ENCODE measurements at regions not wholly inside any gene's neighbourhood (a gene's known extent, or its start where the extent isn't known, plus 50 kb on each side); places are given as distances from the start of the nearest gene placed in this dataset.

DNA sequence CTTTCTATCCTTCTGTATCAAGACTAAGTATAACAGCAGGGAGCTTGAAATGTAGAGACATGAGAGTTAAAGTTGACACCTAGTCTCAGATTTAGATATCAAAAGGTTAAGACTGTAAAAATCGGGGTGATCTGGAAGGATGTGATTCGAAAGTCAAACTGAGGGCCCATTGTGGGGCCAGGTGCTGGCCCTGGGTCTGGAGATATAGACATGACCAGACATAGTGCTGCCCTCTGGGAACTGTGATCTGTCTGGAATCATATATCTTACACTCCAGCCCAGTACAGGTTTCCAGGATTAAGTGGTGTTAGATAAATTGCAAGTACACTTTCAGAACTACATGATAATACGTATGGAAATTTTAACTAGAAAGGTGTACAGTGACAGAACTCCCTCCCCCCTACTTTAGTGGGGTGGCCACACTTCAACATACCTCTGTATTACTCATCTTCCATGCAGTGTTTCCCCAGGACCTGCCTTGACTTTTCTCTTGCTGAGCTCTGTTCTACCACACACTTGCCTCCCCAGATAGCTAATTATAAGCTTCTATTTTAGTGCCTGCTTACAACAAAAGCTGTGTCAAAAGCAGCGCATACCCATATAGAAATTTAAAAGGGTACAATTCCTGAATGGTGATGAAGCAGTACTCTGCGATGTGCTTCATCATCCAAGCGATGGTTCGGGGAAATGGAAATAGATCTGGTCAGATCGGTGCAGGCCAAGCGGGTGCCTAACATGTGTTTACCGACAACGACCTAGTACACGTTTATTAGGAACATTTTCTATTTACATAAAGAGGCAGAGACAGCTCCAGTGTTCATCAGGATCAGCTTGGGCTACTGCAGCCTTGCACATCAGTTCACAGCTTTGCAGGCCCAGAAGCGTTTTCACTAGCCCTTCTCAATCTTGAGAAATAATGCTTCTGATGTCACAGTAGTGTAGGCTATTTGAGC is 68.7 kb downstream of the ARF6 start:
- TF ChIP-seq, protein P1, sequence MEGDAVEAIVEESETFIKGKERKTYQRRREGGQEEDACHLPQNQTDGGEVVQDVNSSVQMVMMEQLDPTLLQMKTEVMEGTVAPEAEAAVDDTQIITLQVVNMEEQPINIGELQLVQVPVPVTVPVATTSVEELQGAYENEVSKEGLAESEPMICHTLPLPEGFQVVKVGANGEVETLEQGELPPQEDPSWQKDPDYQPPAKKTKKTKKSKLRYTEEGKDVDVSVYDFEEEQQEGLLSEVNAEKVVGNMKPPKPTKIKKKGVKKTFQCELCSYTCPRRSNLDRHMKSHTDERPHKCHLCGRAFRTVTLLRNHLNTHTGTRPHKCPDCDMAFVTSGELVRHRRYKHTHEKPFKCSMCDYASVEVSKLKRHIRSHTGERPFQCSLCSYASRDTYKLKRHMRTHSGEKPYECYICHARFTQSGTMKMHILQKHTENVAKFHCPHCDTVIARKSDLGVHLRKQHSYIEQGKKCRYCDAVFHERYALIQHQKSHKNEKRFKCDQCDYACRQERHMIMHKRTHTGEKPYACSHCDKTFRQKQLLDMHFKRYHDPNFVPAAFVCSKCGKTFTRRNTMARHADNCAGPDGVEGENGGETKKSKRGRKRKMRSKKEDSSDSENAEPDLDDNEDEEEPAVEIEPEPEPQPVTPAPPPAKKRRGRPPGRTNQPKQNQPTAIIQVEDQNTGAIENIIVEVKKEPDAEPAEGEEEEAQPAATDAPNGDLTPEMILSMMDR (IDR thresholded peaks at IDR 0.05 in 2 of 3, conservative IDR thresholded peaks at IDR 0.05 in 1 of 3; ENCODE audit: borderline replicate concordance in 1 of 3, insufficient read depth in 1 of 3, low read depth in 2 of 3, low read length in 2 of 3), result no peak
- TF ChIP-seq POLR2A (IDR thresholded peaks at IDR 0.05; ENCODE audit: borderline replicate concordance, extremely low read depth, insufficient read depth, insufficient read length), result no peak
- TF ChIP-seq EZH2 (IDR thresholded peaks at IDR 0.05), result no peak
- TF ChIP-seq, protein P2, sequence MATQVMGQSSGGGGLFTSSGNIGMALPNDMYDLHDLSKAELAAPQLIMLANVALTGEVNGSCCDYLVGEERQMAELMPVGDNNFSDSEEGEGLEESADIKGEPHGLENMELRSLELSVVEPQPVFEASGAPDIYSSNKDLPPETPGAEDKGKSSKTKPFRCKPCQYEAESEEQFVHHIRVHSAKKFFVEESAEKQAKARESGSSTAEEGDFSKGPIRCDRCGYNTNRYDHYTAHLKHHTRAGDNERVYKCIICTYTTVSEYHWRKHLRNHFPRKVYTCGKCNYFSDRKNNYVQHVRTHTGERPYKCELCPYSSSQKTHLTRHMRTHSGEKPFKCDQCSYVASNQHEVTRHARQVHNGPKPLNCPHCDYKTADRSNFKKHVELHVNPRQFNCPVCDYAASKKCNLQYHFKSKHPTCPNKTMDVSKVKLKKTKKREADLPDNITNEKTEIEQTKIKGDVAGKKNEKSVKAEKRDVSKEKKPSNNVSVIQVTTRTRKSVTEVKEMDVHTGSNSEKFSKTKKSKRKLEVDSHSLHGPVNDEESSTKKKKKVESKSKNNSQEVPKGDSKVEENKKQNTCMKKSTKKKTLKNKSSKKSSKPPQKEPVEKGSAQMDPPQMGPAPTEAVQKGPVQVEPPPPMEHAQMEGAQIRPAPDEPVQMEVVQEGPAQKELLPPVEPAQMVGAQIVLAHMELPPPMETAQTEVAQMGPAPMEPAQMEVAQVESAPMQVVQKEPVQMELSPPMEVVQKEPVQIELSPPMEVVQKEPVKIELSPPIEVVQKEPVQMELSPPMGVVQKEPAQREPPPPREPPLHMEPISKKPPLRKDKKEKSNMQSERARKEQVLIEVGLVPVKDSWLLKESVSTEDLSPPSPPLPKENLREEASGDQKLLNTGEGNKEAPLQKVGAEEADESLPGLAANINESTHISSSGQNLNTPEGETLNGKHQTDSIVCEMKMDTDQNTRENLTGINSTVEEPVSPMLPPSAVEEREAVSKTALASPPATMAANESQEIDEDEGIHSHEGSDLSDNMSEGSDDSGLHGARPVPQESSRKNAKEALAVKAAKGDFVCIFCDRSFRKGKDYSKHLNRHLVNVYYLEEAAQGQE (IDR thresholded peaks at IDR 0.05; ENCODE audit: low read depth), result no peak
- TF ChIP-seq YY1 (IDR thresholded peaks at IDR 0.05; ENCODE audit: extremely low read depth, insufficient replicate concordance, low read depth, low read length), result no peak
- no peak for TF ChIP-seq CBX3 (IDR thresholded peaks at IDR 0.05; ENCODE audit: low read depth)
- TF ChIP-seq EZH2phosphoT487 (IDR thresholded peaks at IDR 0.05; ENCODE audit: borderline replicate concordance), result no peak
- no peak for TF ChIP-seq RAD21 (IDR thresholded peaks at IDR 0.05; ENCODE audit: low read depth)
- 0 out of 2 replicates have a peak, but pooled peaks have one; percentile 5 for TF ChIP-seq SP1 (IDR thresholded peaks at IDR 0.05; ENCODE audit: low read depth)
